Caki2 (cell line): ENCODE measurements at regions not wholly inside any gene's neighbourhood (a gene's known extent, or its start where the extent isn't known, plus 50 kb on each side); places are given as distances from the start of the nearest gene placed in this dataset.

Source experiments
- DNase-seq: peaks from one replicate; pipeline ENCODE4 v3.0.0-alpha.2; 2015; ENCODE audit warnings: low read depth
- in situ Hi-C: cut with HindIII; loops from 2 replicates; pipeline ENCODE4 v1.10.0; 2016; ENCODE audit warnings: low sequenced_read_pairs, low pct_unique_long_range_greater_than_20kb, mixed read lengths

DNA sequence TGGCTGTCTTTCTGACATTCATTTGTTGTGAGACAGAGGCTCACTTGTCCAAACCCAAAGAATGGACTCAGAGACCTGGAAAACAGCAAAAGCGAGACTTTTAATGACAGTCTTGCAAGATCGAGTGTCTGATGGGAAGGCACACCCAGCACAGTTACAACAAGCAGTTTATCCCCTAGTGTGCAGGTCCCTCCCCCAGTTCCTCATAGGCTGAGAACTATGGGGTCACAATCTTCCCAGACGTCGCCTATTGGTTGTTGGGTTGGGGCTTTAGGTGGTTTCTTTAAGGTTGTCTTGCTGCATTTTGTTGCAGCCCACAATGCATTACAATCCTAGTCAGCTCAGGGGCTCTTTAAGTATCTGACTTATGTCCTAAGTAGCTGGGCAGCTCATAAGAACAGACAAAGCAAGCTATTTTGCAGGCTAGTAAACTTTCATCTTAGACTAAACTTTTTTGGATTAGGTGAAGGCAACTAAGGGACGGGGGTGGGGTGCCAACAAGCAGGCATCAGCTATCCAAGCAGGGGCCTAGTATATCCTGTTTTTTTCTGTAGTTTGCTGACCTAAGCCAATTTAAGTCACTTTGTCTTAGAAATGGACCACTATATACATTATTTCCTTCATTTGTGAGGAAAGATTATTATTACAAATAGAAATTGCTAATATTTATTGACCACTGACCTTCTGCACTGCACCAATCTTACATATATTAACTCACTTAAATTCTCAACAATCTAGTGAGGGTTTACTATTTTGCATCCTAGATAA, 151.8 kb downstream of the SETD4 start:
- in situ Hi-C loops: no loop called here
- DNase-seq: no peak

DNA sequence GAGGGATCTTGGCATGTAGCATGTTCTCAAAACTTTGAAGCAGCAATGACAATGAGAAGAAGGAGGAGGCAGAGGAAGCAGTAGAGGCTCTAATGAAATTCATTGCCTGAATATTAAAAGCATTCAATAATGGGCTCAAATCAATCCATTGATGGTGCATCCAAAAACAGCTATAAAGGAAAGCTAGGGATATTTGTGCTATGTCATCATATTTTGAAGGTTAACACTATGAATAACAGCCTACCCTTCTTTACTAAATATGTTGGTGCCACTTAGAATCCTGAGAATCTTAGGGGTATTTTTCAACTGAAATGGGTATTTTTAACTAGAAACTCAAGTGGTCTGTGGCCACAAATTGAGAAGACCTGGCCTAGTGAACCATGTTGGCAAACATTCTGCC, 153.7 kb downstream of the SETD4 start:
- no peak for DNase-seq
- in situ Hi-C loops: no loop called here

- in situ Hi-C loops: no loop called here
- DNase-seq: no peak
Measured at GRCh38 chr21:35905963-35906345, 154.4 kb downstream of the SETD4 start.

GRCh38 chr21:35905096-35905962, 155.0 kb downstream of the SETD4 start:
- no peak for DNase-seq
- in situ Hi-C loops: no loop called here

DNA sequence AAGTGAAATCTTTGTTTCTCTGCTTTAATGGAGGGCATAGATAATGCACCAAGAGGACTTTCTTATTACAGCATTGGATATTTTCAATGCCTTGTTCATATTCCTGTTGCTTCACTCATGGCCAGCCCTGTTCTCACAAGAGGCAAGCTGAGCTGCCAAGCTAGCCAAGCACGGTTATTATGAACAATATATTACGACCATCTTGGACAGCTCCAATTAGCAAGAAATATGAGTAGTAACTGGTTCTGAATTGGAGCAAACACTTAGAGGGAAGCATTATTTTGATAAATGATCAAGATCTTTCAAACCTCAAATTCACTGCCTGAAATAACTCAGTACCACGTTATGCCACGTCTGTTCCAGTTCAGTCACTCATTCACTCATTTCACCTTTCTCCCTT, 159.8 kb downstream of the SETD4 start:
- no peak for DNase-seq
- in situ Hi-C loops: no loop called here

- no peak for DNase-seq
- in situ Hi-C loops: no loop called here
Measured at GRCh38 chr21:35896060-35896459, 164.3 kb downstream of the SETD4 start.

- no peak for DNase-seq
- in situ Hi-C loops: no loop called here
Measured at GRCh38 chr21:35895598-35895997, 164.7 kb downstream of the SETD4 start.

DNA sequence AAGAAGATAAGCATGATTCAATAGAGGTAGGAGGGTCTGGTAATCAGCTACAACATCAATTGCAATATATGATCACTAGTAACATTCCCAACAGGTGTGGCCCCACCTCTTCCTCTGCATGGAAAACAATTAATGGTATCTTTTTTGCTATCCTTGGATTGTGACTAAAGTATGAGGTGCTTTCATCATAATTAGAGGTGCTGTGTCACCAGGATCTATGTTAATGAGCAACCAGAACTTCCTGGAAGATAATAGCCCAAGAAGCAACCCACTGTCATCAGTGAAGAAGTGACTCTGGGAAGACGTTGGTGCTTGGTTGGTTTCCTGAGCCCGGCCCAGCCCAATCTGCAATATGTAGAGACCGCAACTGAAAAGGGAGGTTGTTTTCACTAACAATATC, 167.2 kb downstream of the SETD4 start:
- no peak for DNase-seq
- in situ Hi-C loops: no loop called here

DNA sequence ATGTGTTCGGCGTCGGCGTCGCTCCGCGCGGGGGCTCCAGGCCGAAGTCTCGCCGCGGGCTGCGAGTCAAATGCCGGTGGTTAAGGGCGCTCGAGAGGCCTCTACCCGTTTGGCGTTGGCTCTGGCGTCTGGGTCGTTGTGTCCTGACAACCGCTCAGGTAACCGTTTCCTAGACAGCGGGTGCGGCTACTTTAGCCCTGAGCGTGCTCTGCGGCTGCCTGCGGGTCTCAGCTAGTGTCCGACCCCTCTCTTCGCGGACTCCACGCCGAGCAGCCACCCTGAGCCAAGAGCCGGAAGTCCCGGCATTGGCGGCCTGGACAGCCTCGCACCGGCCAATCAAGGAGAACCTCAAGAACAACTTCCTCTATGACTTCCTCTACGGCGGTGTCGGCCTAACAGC, 173.4 kb downstream of the SETD4 start:
- in situ Hi-C loops: no loop called here
- DNase-seq: no peak

DNA sequence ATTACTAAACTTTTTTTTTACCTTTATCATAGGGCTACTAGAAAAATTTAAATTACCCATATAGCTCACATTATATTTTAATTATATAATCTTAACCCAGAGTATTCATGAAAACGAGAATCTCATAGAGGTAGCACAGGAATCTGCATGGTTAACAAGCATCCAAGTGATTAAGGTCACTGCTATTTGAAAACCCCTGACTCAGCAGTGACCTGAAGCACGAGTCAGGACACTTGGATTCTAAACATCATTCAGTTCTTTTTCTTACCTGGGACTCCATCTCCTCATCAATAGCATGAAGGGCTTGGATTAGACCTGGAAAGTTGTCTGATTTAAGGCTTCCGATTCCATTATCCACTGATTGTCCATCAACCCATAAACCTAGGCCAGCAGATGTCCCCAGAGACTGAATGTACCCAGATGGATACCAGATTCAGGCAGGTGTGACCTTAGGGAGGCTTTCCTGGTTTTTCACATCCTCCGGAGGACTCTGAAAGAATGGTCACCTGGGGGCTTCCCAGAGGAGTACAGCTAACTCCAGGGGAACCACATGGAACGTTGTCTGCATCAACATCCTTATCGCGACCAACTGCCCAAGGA, 174.3 kb downstream of the SETD4 start:
- in situ Hi-C loops: no loop called here

GRCh38 chr21:35882791-35883240, 177.5 kb downstream of the SETD4 start:
- DNase-seq: no peak
- in situ Hi-C loops: no loop called here

More for the DNA sequence above, 174.3 kb downstream of the SETD4 start:
- DNase-seq: no peak

GRCh38 chr21:35873441-35873840, 186.9 kb downstream of the SETD4 start:
- in situ Hi-C loops: no loop called here
- no peak for DNase-seq

DNA sequence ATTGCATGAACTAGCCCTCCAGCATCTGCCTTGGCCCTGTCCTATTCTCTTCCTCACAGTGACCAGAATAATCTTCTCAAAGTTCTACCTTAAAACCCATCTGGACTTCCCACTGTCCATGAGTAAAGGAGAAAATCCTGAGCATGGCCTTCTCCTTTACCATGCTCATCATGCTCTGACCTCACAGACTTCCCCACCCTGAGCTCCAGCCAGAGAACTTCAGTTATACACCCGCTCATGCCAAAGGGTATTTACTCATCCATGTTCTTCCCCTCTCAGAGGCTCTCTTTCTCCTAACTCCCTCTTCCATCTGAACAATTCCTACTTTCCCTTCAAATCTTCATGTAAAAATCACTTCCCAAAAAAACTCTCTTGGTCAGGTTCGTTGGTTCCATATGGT, 188.4 kb downstream of the SETD4 start:
- in situ Hi-C loops: no loop called here
- DNase-seq: no peak

DNA sequence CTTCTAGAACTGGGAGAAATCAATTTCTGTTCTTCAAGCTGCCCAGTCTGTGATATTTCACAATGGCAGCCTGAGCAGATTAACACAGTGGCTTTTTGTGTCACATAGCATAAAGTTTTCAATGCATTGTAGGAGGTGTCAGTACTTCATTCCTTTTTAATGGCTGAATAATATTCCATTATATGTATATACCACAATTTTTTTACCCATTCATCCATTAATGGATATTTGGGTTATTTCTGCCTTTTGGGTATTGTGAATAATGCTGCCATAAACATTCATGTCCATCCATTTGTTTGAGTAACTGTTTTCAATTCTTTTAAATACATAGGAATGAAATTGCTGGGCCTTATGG, 191.5 kb downstream of the SETD4 start:
- in situ Hi-C loops: no loop called here
- no peak for DNase-seq

DNA sequence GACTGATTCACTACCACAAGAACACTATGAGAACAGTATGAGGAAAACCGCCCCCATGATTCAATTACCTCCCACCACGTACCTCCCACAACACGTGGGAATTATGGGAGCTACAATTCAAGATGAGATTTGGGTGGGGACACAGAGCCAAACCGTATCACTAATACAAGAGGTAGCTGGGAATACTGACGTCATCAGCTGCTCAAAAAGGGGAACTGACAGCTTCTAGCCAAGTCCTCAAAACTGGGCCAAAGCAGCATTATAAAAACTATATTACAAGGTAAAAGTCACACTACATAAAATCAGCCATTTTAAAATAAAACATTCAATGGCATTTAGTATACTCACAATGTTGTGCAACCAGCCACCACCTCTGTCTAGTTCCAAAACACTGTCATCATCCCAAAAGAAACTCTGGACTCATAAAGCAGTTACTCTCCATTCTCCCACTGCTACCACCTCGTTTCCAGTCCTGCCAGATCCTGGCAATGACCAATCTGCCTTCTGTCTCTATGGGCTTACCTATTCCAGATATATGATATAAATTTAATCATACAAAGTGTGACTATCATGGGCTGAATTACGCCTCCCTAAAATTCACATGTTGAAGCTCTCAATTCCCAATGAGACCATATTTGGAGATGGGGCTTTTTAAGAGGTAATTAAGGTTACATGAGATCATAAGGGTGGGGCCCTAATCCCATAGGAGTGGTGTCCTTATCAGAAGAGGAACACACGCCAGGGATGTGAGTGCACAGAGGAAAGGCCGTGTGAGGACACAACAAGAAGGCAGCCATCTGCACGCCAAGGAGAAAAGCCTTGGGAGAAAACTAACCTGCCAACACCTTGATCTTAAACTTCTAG, 192.1 kb downstream of the SETD4 start:
- no peak for DNase-seq
- in situ Hi-C loops: no loop called here

GRCh38 chr21:35864039-35864438, 196.3 kb downstream of the SETD4 start:
- in situ Hi-C loops: no loop called here

DNA sequence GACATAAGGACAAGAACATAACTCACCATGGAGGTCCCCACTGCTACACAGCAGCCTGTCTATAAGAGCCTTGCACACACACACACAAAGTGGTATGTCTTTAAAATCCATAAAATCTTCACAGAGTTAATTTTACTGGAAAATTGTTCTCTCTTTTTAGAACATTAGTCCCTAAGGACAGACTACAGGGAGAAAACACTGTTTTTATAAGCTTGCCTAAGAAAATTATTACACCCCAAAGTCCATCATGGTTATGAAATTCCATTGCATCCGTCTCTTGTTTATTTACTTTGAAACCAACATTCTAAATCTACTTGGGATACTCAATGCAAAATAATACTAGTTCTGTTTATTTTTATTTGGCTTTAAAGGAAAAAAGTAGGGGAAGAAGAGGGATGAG, 197.4 kb downstream of the SETD4 start:
- in situ Hi-C loops: no loop called here
- no peak for DNase-seq

More at GRCh38 chr21:35864039-35864438, 196.3 kb downstream of the SETD4 start:
- DNase-seq: no peak

DNA sequence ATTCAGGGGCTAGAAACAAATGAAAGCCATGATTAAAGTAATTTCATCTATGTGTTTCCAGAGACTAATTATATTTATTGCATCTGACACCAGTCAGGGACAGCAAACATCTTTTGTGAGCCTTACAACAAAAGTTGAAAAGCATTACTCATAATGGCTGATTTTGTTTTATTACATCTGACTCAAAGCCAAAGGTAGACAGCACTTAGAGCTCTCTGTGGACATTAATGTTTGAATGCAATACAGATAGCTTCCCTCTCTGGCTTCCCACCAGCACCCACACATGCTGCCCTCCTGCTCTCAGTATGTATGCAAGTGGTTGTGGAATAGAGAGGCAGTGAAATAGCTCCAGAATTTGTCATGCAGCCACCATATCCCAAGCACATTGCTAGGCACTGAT, 198.7 kb downstream of the SETD4 start:
- DNase-seq: no peak
- in situ Hi-C loops: no loop called here
